MM.1S (cell line): ENCODE measurements at regions not wholly inside any gene's neighbourhood (a gene's known extent, or its start where the extent isn't known, plus 50 kb on each side); places are given as distances from the start of the nearest gene placed in this dataset.

ENCODE experiments used
- DNase-seq: peaks from one replicate; pipeline ENCODE4 v3.0.0-alpha.2; 2015
- H2AFZ ChIP-seq: fragments of 300-600 bp; sonication (generic); 2 replicates; pipeline ENCODE4 v1.6.0; 2016; ENCODE audit warnings: antibody characterized with exemption, low read length
- H3F3A ChIP-seq: fragments of 300-600 bp; sonication (generic); 2 replicates; pipeline ENCODE4 v1.6.1; 2016; ENCODE audit warnings: mild to moderate bottlenecking, antibody characterized with exemption, low read length, moderate library complexity, mixed read lengths; ENCODE audit not compliant: insufficient read depth
- H3K27ac ChIP-seq: fragments of 300-600 bp; sonication (generic); 2 replicates; pipeline ENCODE4 v1.5.1; 2016; ENCODE audit warnings: mild to moderate bottlenecking, low read length
- H3K27me3 ChIP-seq: fragments of 300-600 bp; sonication (generic); replicated peaks from 2 replicates; pipeline ENCODE4 v1.6.0; 2016; ENCODE audit warnings: low read length; ENCODE audit not compliant: insufficient read depth
- H3K36me3 ChIP-seq: fragments of 300-600 bp; sonication (generic); replicated peaks from 2 replicates; pipeline ENCODE4 v1.6.1; 2016; ENCODE audit warnings: mild to moderate bottlenecking, low read length, mixed read lengths; ENCODE audit not compliant: insufficient read depth
- H3K4me1 ChIP-seq: fragments of 300-600 bp; sonication (generic); 2 replicates; pipeline ENCODE4 v1.6.1; 2016; ENCODE audit warnings: low read length, mixed read lengths
- H3K4me2 ChIP-seq: fragments of 300-600 bp; sonication (generic); 2 replicates; pipeline ENCODE4 v1.6.0; 2016; ENCODE audit warnings: low read depth, low read length
- H3K4me3 ChIP-seq: fragments of 300-600 bp; sonication (generic); 2 replicates; pipeline ENCODE4 v1.5.1; 2016; ENCODE audit warnings: low read length, mixed read lengths
- H3K79me2 ChIP-seq: fragments of 300-600 bp; sonication (generic); 2 replicates; pipeline ENCODE4 v1.6.1; 2016; ENCODE audit warnings: mixed run types, low read length, mixed read lengths
- H3K9ac ChIP-seq: fragments of 300-600 bp; sonication (generic); 2 replicates; pipeline ENCODE4 v1.6.1; 2016; ENCODE audit warnings: low read length, mixed read lengths
- H3K9me2 ChIP-seq: fragments of 300-600 bp; sonication (generic); replicated peaks from 2 replicates; pipeline ENCODE4 v1.6.1; 2016; ENCODE audit warnings: mild to moderate bottlenecking, low read length, mixed read lengths; ENCODE audit not compliant: insufficient read depth
- H3K9me3 ChIP-seq: fragments of 300-600 bp; sonication (generic); replicated peaks from 2 replicates; pipeline ENCODE4 v1.6.1; 2016; ENCODE audit warnings: mild to moderate bottlenecking, low read length, mixed read lengths; ENCODE audit not compliant: insufficient read depth
- H4K20me1 ChIP-seq: fragments of 300-600 bp; sonication (generic); 2 replicates; pipeline ENCODE4 v1.6.1; 2016; ENCODE audit warnings: mild to moderate bottlenecking, low read length, moderate library complexity, mixed read lengths; ENCODE audit not compliant: insufficient read depth
- EZH2 ChIP-seq: fragments of 300-600 bp; sonication (generic); optimal IDR thresholded peaks from 2 replicates; pipeline ENCODE3; 2017; ENCODE audit warnings: low read depth, mild to moderate bottlenecking, antibody characterized with exemption, low read length, mixed read lengths
- EZH2phosphoT487 ChIP-seq: fragments of 300-600 bp; sonication (generic); IDR thresholded peaks from 2 replicates; pipeline ENCODE4 v1.6.1; 2018; ENCODE audit warnings: antibody characterized with exemption, low read length
- TF ChIP-seq, protein P1 (sequence below): fragments of 300-600 bp; sonication (generic); IDR thresholded peaks from 2 replicates; pipeline ENCODE4 v1.5.1; 2016; ENCODE audit warnings: antibody characterized with exemption, low read length, mixed read lengths

DNA sequence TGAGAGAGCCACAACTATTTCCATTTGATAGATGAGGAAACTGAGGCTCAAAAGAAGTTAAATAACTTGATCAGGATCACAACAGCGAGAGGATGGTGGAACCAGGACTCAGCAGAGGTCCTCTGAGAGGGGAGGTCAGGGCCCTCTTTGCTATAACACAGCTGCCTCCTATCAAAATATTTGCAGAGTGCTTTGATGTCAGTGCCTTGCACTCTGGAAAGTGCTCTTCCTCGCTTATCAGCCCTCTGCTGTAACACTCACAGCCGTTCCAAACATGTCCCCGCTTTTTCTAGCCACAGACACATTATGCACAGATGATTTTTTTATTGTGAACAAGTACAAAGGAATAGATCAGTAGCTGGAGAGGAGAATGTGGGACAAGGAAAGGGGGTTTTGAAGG is 71.8 kb upstream of the ARHGAP29 start:
- Histone ChIP-seq H3K4me2 (no peak overlapping the region), H3K27me3 (no peaks in the 10 kb centered on the region)
- DNase-seq: no peak

DNA sequence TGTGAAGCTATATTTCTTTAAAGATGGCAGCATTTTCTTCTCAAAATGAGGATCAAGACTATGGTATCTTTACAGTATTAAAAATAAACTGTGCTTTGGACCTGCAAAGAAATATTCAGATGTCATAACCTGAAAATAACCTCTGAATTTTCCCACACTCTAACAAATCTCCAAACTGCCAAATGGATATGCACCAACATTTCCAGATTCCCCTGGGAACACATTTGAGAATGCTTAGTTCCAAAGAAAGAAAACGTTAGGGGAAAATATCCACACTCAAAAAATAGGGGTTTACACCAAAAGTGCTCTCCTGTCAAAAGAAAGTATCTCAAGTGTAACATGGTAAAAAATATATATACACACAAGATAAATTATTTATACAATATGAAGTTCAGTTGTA is 69.1 kb upstream of the ARHGAP29 start:
- DNase-seq: no peak
- no peak overlapping the region for H3K27ac ChIP-seq
- no peak overlapping the region for H3K9ac ChIP-seq
- H3K4me2 ChIP-seq: no peak overlapping the region
- H3K9me2 ChIP-seq: no peaks in the 10 kb centered on the region
- no peaks in the 10 kb centered on the region for H3K9me3 ChIP-seq
- H3K4me3 ChIP-seq: no peak overlapping the region
- H3F3A ChIP-seq: no peaks in the 10 kb centered on the region
- H3K36me3 ChIP-seq: no peaks in the 10 kb centered on the region
- H3K27me3 ChIP-seq: no peaks in the 10 kb centered on the region
- no peaks in the 10 kb centered on the region for H3K4me1 ChIP-seq
- H2AFZ ChIP-seq: no peak overlapping the region
- H3K79me2 ChIP-seq: no peaks in the 10 kb centered on the region
- no peaks in the 10 kb centered on the region for H4K20me1 ChIP-seq
- TF ChIP-seq EZH2phosphoT487 (no peak), EZH2 (no peak)
- TF ChIP-seq, protein P1, sequence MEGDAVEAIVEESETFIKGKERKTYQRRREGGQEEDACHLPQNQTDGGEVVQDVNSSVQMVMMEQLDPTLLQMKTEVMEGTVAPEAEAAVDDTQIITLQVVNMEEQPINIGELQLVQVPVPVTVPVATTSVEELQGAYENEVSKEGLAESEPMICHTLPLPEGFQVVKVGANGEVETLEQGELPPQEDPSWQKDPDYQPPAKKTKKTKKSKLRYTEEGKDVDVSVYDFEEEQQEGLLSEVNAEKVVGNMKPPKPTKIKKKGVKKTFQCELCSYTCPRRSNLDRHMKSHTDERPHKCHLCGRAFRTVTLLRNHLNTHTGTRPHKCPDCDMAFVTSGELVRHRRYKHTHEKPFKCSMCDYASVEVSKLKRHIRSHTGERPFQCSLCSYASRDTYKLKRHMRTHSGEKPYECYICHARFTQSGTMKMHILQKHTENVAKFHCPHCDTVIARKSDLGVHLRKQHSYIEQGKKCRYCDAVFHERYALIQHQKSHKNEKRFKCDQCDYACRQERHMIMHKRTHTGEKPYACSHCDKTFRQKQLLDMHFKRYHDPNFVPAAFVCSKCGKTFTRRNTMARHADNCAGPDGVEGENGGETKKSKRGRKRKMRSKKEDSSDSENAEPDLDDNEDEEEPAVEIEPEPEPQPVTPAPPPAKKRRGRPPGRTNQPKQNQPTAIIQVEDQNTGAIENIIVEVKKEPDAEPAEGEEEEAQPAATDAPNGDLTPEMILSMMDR: no peak

More for the DNA sequence above, 71.8 kb upstream of the ARHGAP29 start:
- no peaks in the 10 kb centered on the region for H3K79me2 ChIP-seq
- H3K27ac ChIP-seq: no peak overlapping the region
- TF ChIP-seq, protein P1: no peak
- H3F3A ChIP-seq: no peaks in the 10 kb centered on the region
- H3K4me3 ChIP-seq: no peak overlapping the region
- H3K9me2 ChIP-seq: no peaks in the 10 kb centered on the region
- no peaks in the 10 kb centered on the region for H3K4me1 ChIP-seq
- no peak overlapping the region for H3K9ac ChIP-seq
- H3K9me3 ChIP-seq: no peaks in the 10 kb centered on the region
- H4K20me1 ChIP-seq: no peaks in the 10 kb centered on the region
- H3K36me3 ChIP-seq: no peaks in the 10 kb centered on the region
- no peak overlapping the region for H2AFZ ChIP-seq

DNA sequence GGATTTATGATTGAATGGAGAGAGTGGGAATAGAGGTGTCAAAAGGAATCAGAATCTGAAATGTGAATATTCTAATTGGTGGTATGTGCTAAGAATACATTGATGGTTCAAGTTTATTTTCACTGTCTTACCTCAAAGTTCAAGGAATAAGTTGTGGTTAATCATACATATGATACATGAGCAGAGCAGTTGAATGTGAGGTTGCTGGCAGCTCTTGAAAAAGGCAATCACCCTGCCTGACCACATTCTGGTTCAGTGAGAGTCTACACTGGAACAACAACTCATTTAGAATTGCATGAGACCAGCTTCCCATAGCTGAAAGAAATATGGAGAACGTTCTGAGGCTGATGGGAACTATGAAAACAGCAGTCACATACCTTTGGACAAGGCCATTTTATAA is 68.3 kb upstream of the ARHGAP29 start:
- TF ChIP-seq EZH2: no peak
- TF ChIP-seq EZH2phosphoT487: no peak
- TF ChIP-seq, protein P1: no peak
- no peaks in the 10 kb centered on the region for H3K9me2 ChIP-seq
- H3K27ac ChIP-seq: no peak overlapping the region
- no peak for DNase-seq
- H3K79me2 ChIP-seq: no peaks in the 10 kb centered on the region
- H3K27me3 ChIP-seq: no peaks in the 10 kb centered on the region
- no peak overlapping the region for H3K4me2 ChIP-seq
- no peaks in the 10 kb centered on the region for H3F3A ChIP-seq
- H3K4me1 ChIP-seq: no peaks in the 10 kb centered on the region
- no peaks in the 10 kb centered on the region for H3K36me3 ChIP-seq
- no peaks in the 10 kb centered on the region for H4K20me1 ChIP-seq
- no peak overlapping the region for H2AFZ ChIP-seq
- no peaks in the 10 kb centered on the region for H3K9me3 ChIP-seq
- H3K9ac ChIP-seq: no peak overlapping the region
- H3K4me3 ChIP-seq: no peak overlapping the region
